SHP77 (cell line): ENCODE measurements at regions not wholly inside any gene's neighbourhood (a gene's known extent, or its start where the extent isn't known, plus 50 kb on each side); places are given as distances from the start of the nearest gene placed in this dataset.
"Not testable (repeated sequence)": the region's sequence is repeated elsewhere in the genome, so short reads cannot be mapped to it uniquely, and the experiment has no call there.

Experiments used
- DNase-seq, 2 experiments: peaks; one replicate each; lab custom pipeline; 2025; lab: John Stamatoyannopoulos, UW

- no peak for DNase-seq
These were observed 133.8 kb upstream of the TACR3 start for GRCh38 chr4:103853627-103854026.

- no peak for DNase-seq
These were observed 133.4 kb upstream of the TACR3 start for GRCh38 chr4:103853146-103853545.

- DNase-seq = no peak
These were observed 125.3 kb upstream of the TACR3 start for GRCh38 chr4:103845075-103845474.

GRCh38 chr4:103842637-103843239, 123.0 kb upstream of the TACR3 start:
- DNase-seq = no peak

- DNase-seq = no peak
These were observed 122.3 kb upstream of the TACR3 start for GRCh38 chr4:103842076-103842475.

GRCh38 chr4:103810308-103810707, 90.5 kb upstream of the TACR3 start:
- not testable (repeated sequence) for DNase-seq

- DNase-seq = no peak
These were observed 83.0 kb upstream of the TACR3 start for GRCh38 chr4:103802766-103803165.

- DNase-seq = no peak
These were observed 67.3 kb upstream of the TACR3 start for GRCh38 chr4:103787057-103787456.

GRCh38 chr4:103786593-103786992, 66.8 kb upstream of the TACR3 start:
- no peak for DNase-seq

- DNase-seq = peak; percentile 10 to 20
These were observed 66.2 kb upstream of the TACR3 start for GRCh38 chr4:103786014-103786413.

GRCh38 chr4:103778221-103778620, 58.4 kb upstream of the TACR3 start:
- DNase-seq = no peak

GRCh38 chr4:103774326-103774825, 54.6 kb upstream of the TACR3 start:
- no peak for DNase-seq

- DNase-seq = no peak
These were observed 54.0 kb upstream of the TACR3 start for GRCh38 chr4:103773691-103774231.
